HAP-1 (cell line): ENCODE measurements at regions not wholly inside any gene's neighbourhood (a gene's known extent, or its start where the extent isn't known, plus 50 kb on each side); places are given as distances from the start of the nearest gene placed in this dataset.
A peak's percentile ranks its signal among the peaks of the same experiment; 100 is the strongest.
"Not testable (repeated sequence)": the region's sequence is repeated elsewhere in the genome, so short reads cannot be mapped to it uniquely, and the experiment has no call there.

Source experiments
- DNase-seq, 2 experiments: peaks; one replicate each; pipeline ENCODE4 v3.0.0-alpha.2; 2016 to 2020; ENCODE audit warnings: low spot score in 2 of 2
- H3K27me3 ChIP-seq: fragments of 250-450 bp; sonication (Bioruptor Pico); 2 replicates; pipeline ENCODE4 v1.5.1; 2020; ENCODE audit warnings: low read depth, mild to moderate bottlenecking, moderate library complexity
- H3K36me3 ChIP-seq: fragments of 250-450 bp; sonication (Bioruptor Pico); replicated peaks from 2 replicates; pipeline ENCODE4 v1.5.1; 2020; ENCODE audit warnings: mild to moderate bottlenecking
- H3K4me1 ChIP-seq: fragments of 250-450 bp; sonication (Bioruptor Pico); 2 replicates; pipeline ENCODE4 v1.5.1; 2020; ENCODE audit warnings: mild to moderate bottlenecking
- H3K4me3 ChIP-seq: fragments of 250-450 bp; sonication (Bioruptor Pico); 2 replicates; pipeline ENCODE4 v1.5.1; 2020; ENCODE audit warnings: mild to moderate bottlenecking, moderate library complexity
- H3K9me3 ChIP-seq: fragments of 250-450 bp; sonication (Bioruptor Pico); 2 replicates; pipeline ENCODE4 v1.5.1; 2020; ENCODE audit warnings: mild to moderate bottlenecking, moderate library complexity
- in situ Hi-C: fragments of 300-500 bp; cut with MboI; formaldehyde crosslinking; loops from 3 replicates; pipeline ENCODE4 v1.14.3; 2020; ENCODE audit warnings: low sequenced_read_pairs, inconsistent platforms, mixed read lengths

- H3K27me3 ChIP-seq: no peaks in the 10 kb centered on the region
- H3K36me3 ChIP-seq: no peaks in the 10 kb centered on the region
- no peaks in the 10 kb centered on the region for H3K9me3 ChIP-seq
- DNase-seq: no peak
- no peak overlapping the region for H3K4me3 ChIP-seq
- in situ Hi-C loops: loop anchor here (10.0 kb wide), 1 partner anchor 67 kb away; no protein-coding TSS in a partner anchor
- H3K4me1 ChIP-seq: peaks cover 46% of the 10 kb centered on the region
Measured at GRCh38 chr3:181618260-181618659, 93.5 kb upstream of the SOX2 start.

DNA sequence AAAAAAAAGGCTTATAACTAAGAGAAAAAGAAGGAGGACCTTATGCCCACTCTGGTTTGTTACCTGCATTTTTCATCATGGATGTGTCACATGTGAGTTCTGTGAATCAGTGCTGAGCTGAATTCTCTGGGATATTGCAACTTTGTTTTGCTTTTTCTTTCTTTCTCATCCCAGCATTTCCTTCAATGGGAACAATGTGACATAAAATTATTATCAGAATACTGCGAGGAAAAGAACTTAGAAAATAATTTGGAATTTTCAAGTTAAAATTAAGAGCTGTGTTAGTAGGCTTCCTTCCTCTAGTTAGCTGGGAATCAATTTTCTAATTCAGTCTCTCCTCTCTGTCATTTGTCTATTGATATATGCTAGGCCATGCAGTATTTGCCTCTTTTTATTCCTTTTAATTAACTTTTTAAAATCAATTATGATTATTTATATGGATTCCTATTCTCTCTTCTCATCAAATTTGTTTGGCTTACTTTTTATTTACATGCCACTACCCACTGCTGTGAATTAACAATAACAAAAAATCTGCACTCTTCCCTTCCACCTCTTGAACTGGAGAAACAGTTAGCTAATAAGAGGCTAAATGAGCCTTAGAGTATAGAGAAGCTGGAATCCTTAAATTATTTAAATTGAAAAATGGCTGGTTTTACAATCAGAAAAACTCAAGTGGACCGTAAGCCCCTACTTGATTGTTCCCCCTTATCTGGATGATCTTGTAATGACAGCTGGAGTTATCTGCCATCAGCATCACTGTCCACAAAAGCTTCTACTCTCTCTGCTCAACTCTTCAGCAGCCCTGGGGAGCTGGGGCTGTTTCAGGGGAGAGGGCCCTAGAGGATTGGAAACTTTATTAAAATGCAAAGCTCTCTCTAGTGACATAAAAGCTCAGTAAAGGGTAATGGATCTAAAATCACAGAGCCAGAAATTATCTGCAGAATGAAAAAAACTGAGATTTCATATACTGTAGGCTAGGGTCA is 95.3 kb upstream of the SOX2 start:
- H3K4me1 ChIP-seq: peaks cover 57% of the 10 kb centered on the region
- DNase-seq: peak; percentile 51 to 59
- H3K36me3 ChIP-seq: no peaks in the 10 kb centered on the region
- H3K27me3 ChIP-seq: no peaks in the 10 kb centered on the region
- no peak overlapping the region for H3K4me3 ChIP-seq
- in situ Hi-C loops: loop anchor here (10.0 kb wide), 1 partner anchor 68 kb away; no protein-coding TSS in a partner anchor
- no peaks in the 10 kb centered on the region for H3K9me3 ChIP-seq

DNA sequence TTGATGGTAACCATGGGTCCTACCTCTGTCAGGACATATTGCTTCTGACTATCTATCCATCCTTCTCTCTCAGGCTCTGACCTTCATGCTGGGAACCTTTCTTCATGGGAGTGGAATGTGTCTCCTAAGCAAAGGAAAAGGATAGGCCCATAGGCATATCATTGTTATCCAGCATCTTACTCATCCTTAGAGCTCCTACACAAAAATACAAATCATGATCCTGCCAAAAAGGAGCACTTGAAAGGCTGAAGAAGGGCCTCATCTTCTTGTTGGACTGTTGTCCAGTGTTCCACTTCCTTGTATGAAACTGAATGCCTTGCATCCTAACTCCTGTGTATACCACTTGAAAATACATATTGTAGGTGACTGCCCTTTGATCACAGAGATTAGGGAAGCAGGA is 96.1 kb upstream of the SOX2 start:
- in situ Hi-C loops: loop anchor here (10.0 kb wide), 1 partner anchor 69 kb away; no protein-coding TSS in a partner anchor
- H3K4me1 ChIP-seq: peaks cover 59% of the 10 kb centered on the region
- no peak overlapping the region for H3K4me3 ChIP-seq
- no peak for DNase-seq
- no peaks in the 10 kb centered on the region for H3K36me3 ChIP-seq
- H3K9me3 ChIP-seq: no peaks in the 10 kb centered on the region
- no peaks in the 10 kb centered on the region for H3K27me3 ChIP-seq

- H3K4me1 ChIP-seq: peaks cover 61% of the 10 kb centered on the region
- H3K4me3 ChIP-seq: no peak overlapping the region
- no peaks in the 10 kb centered on the region for H3K36me3 ChIP-seq
- no peaks in the 10 kb centered on the region for H3K27me3 ChIP-seq
- H3K9me3 ChIP-seq: no peaks in the 10 kb centered on the region
- in situ Hi-C loops: loop anchor here (10.0 kb wide), 1 partner anchor 70 kb away; no protein-coding TSS in a partner anchor
- no peak for DNase-seq
Measured at GRCh38 chr3:181614878-181615277, 96.8 kb upstream of the SOX2 start.

DNA sequence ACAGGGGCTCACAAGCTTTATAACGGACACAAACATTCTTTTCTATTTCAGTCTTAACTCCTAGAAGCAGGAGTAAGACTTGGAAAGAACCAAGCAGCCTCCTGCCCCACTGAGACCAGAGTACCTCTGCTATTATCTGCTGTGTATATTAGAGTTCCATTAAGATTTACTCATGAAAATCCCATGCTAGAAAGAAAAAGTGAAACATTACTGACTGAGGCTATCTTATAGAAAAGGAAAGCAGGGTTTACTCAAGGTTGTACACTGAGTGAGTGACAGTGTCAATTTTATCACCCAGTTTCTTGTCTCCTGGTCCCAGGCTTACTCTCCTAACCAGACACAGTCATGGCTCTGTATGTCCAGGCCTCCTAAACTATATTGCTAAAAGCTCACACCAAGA is 97.9 kb upstream of the SOX2 start:
- H3K4me1 ChIP-seq: peaks cover 58% of the 10 kb centered on the region
- no peaks in the 10 kb centered on the region for H3K9me3 ChIP-seq
- no peaks in the 10 kb centered on the region for H3K36me3 ChIP-seq
- no peak overlapping the region for H3K4me3 ChIP-seq
- in situ Hi-C loops: loop anchor here (10.0 kb wide), 1 partner anchor 71 kb away; no protein-coding TSS in a partner anchor
- no peaks in the 10 kb centered on the region for H3K27me3 ChIP-seq
- no peak for DNase-seq

GRCh38 chr3:181613191-181613590 is 98.5 kb upstream of the SOX2 start:
- H3K4me1 ChIP-seq: peaks cover 64% of the 10 kb centered on the region
- DNase-seq: no peak
- H3K27me3 ChIP-seq: no peaks in the 10 kb centered on the region
- in situ Hi-C loops: loop anchor here (10.0 kb wide), 1 partner anchor 72 kb away; no protein-coding TSS in a partner anchor
- no peaks in the 10 kb centered on the region for H3K36me3 ChIP-seq
- peak overlapping the region; percentile 23; the same call in 1 of the 2 replicates for H3K4me3 ChIP-seq
- no peaks in the 10 kb centered on the region for H3K9me3 ChIP-seq

DNA sequence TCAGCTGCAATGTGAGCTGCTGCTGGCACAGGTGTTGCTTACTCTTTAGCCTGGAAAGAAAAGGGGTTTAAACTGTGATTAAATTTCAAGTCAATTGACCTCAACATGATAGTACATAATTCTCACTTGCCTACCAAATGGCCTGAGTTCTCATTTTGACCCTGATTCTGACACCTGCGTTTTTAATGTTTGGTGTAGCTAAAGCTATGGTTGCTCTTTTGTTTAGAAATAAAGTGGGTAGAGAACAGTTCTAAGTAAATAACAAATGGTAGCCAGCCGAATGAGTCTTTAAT is 100.8 kb upstream of the SOX2 start:
- H3K4me3 ChIP-seq: peak overlapping the region; percentile 23
- in situ Hi-C loops: loop anchor here (10.0 kb wide), 1 partner anchor 74 kb away; no protein-coding TSS in a partner anchor
- no peaks in the 10 kb centered on the region for H3K9me3 ChIP-seq
- peaks cover 50% of the 10 kb centered on the region for H3K4me1 ChIP-seq
- DNase-seq: no peak
- no peaks in the 10 kb centered on the region for H3K36me3 ChIP-seq
- no peaks in the 10 kb centered on the region for H3K27me3 ChIP-seq

- peak; percentile 42 to 92 for DNase-seq
- no peaks in the 10 kb centered on the region for H3K9me3 ChIP-seq
- no peaks in the 10 kb centered on the region for H3K27me3 ChIP-seq
- H3K4me1 ChIP-seq: peaks cover 44% of the 10 kb centered on the region
- H3K4me3 ChIP-seq: peak overlapping the region; percentile 23
- no peaks in the 10 kb centered on the region for H3K36me3 ChIP-seq
- in situ Hi-C loops: loop anchor here (10.0 kb wide), 1 partner anchor 74 kb away; no protein-coding TSS in a partner anchor
Measured at GRCh38 chr3:181610083-181610972, 101.4 kb upstream of the SOX2 start.

GRCh38 chr3:181609030-181609767 is 102.5 kb upstream of the SOX2 start:
- H3K4me3 ChIP-seq: no peak overlapping the region
- peaks cover 41% of the 10 kb centered on the region for H3K4me1 ChIP-seq
- H3K27me3 ChIP-seq: no peaks in the 10 kb centered on the region
- in situ Hi-C loops: no loop called here
- H3K9me3 ChIP-seq: no peaks in the 10 kb centered on the region
- DNase-seq: peak; percentile 59 to 100
- H3K36me3 ChIP-seq: no peaks in the 10 kb centered on the region

- in situ Hi-C loops: no loop called here
- no peaks in the 10 kb centered on the region for H3K27me3 ChIP-seq
- H3K4me3 ChIP-seq: no peak overlapping the region
- no peaks in the 10 kb centered on the region for H3K9me3 ChIP-seq
- DNase-seq: peak in 1 of 2 experiments; percentile 0
- peaks cover 7% of the 10 kb centered on the region for H3K4me1 ChIP-seq
- no peaks in the 10 kb centered on the region for H3K36me3 ChIP-seq
Measured at GRCh38 chr3:181604267-181604666, 107.5 kb upstream of the SOX2 start.

DNA sequence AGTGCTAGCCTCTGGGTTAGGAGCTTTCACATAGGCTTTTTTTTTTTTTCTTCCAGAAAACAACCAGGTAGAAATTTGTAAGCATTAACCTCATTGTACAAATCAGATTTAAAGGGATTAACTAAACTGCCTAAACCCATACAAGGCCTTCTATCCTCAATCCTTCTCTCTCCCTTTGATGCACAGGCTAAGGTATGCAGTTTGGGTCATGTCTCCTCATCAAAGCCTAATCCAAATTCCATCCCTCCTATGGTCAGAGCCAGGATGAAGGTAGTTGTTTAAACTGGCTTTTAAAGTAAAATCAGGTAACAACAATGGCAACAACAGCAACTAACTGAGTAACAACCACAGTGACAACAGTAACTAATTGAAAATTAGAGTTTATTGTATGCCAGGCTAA is 115.6 kb upstream of the SOX2 start:
- in situ Hi-C loops: no loop called here
- no peak for DNase-seq
- Histone ChIP-seq H3K36me3 (no peaks in the 10 kb centered on the region), H3K4me3 (no peak overlapping the region), H3K27me3 (no peaks in the 10 kb centered on the region), H3K9me3 (no peaks in the 10 kb centered on the region), H3K4me1 (peaks cover 4% of the 10 kb centered on the region)

DNA sequence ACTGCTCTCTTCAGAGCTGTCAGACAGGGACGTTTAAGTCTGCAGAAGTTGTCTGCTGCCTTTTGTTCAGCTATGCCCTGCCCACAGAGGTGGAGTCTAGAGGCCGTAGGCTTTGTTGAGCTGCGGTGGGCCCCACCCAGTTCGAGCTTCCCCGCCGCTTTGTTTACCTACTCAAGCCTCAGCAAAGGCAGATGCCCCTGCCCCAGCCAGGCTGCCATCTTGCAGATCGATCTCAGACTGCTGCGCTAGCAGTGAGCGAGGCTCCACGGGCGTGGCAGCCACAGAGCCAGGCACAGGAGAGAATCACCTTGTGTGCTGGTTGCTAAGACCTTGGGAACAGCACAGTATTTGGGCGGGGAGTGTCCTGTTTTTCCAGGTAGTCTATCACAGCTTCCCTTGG is 120.8 kb upstream of the SOX2 start:
- DNase-seq, H3K4me1 ChIP-seq, H3K27me3 ChIP-seq, in situ Hi-C loops, H3K4me3 ChIP-seq, H3K9me3 ChIP-seq, H3K36me3 ChIP-seq: not testable (repeated sequence)

- Histone ChIP-seq H3K4me1 (no peaks in the 10 kb centered on the region), H3K4me3 (no peak overlapping the region), H3K36me3 (no peaks in the 10 kb centered on the region), H3K9me3 (0 out of 2 replicates have a peak, but pooled peaks cover 3% of the 10 kb centered on the region), H3K27me3 (no peaks in the 10 kb centered on the region)
- no peak for DNase-seq
- in situ Hi-C loops: no loop called here
Measured at GRCh38 chr3:181582619-181583018, 129.1 kb upstream of the SOX2 start.
